ENCODE measurements at regions not wholly inside any gene's neighbourhood (a gene's known extent, or its start where the extent isn't known, plus 50 kb on each side); places are given as distances from the start of the nearest gene placed in this dataset.

GRCh38 chr10:10456856-10457255, 560.8 kb upstream of the CELF2 start:
- no peaks in the 10 kb centered on the region for H3K36me3 ChIP-seq (ENCODE audit: control insufficient read depth, low read length)
- no peaks in the 10 kb centered on the region for H3K9me2 ChIP-seq (replicated peaks; ENCODE audit: control insufficient read depth, low read length)
- H3K4me3 ChIP-seq (ENCODE audit: low read length): no peak overlapping the region
- no peaks in the 10 kb centered on the region for H4K20me1 ChIP-seq (ENCODE audit: control insufficient read depth, insufficient read depth, low read depth, low read length)
- H3K27me3 ChIP-seq (ENCODE audit: control insufficient read depth, low read length): no peaks in the 10 kb centered on the region
- no peaks in the 10 kb centered on the region for H3F3A ChIP-seq (ENCODE audit: control insufficient read depth, insufficient read depth)
- no peak for TF ChIP-seq EZH2phosphoT487 (IDR thresholded peaks at IDR 0.05; ENCODE audit: borderline replicate concordance, low read length)
- TF ChIP-seq CTCF (IDR thresholded peaks at IDR 0.05; ENCODE audit: low read depth, low read length, poor library complexity, severe bottlenecking): no peak
- no peaks in the 10 kb centered on the region for H3K4me1 ChIP-seq (ENCODE audit: control insufficient read depth, low read length)
- no peak overlapping the region for H3K4me2 ChIP-seq (ENCODE audit: low read length)
- H3K9me3 ChIP-seq (ENCODE audit: control insufficient read depth, insufficient read depth, low read length): no peaks in the 10 kb centered on the region
- H3K27ac ChIP-seq (ENCODE audit: low read depth, low read length): no peak overlapping the region
- no peaks in the 10 kb centered on the region for H3K79me2 ChIP-seq (ENCODE audit: control insufficient read depth, low read length)

- TF ChIP-seq EZH2phosphoT487 (IDR thresholded peaks at IDR 0.05; ENCODE audit: borderline replicate concordance, low read length) (no peak), CTCF (IDR thresholded peaks at IDR 0.05; ENCODE audit: low read depth, low read length, poor library complexity, severe bottlenecking) (no peak)
- Histone ChIP-seq H3K4me3 (ENCODE audit: low read length) (no peak overlapping the region), H3K36me3 (ENCODE audit: control insufficient read depth, low read length) (no peaks in the 10 kb centered on the region), H3K4me1 (ENCODE audit: control insufficient read depth, low read length) (no peaks in the 10 kb centered on the region), H4K20me1 (ENCODE audit: control insufficient read depth, insufficient read depth, low read depth, low read length) (no peaks in the 10 kb centered on the region), H3K79me2 (ENCODE audit: control insufficient read depth, low read length) (no peaks in the 10 kb centered on the region), H3K27ac (ENCODE audit: low read depth, low read length) (no peak overlapping the region), H3K27me3 (ENCODE audit: control insufficient read depth, low read length) (no peaks in the 10 kb centered on the region), H3K9me3 (ENCODE audit: control insufficient read depth, insufficient read depth, low read length) (no peaks in the 10 kb centered on the region), H3F3A (ENCODE audit: control insufficient read depth, insufficient read depth) (no peaks in the 10 kb centered on the region), H3K9me2 (replicated peaks; ENCODE audit: control insufficient read depth, low read length) (no peaks in the 10 kb centered on the region), H3K4me2 (ENCODE audit: low read length) (no peak overlapping the region)
Measured at GRCh38 chr10:10460451-10460850, 557.2 kb upstream of the CELF2 start.

- Histone ChIP-seq H3K9me3 (ENCODE audit: control insufficient read depth, insufficient read depth, low read length) (no peaks in the 10 kb centered on the region), H3K4me3 (ENCODE audit: low read length) (no peak overlapping the region), H3K79me2 (ENCODE audit: control insufficient read depth, low read length) (no peaks in the 10 kb centered on the region), H3K4me2 (ENCODE audit: low read length) (no peak overlapping the region), H3K27me3 (ENCODE audit: control insufficient read depth, low read length) (no peaks in the 10 kb centered on the region), H3K4me1 (ENCODE audit: control insufficient read depth, low read length) (no peaks in the 10 kb centered on the region), H3K27ac (ENCODE audit: low read depth, low read length) (no peak overlapping the region), H4K20me1 (ENCODE audit: control insufficient read depth, insufficient read depth, low read depth, low read length) (no peaks in the 10 kb centered on the region), H3K9me2 (replicated peaks; ENCODE audit: control insufficient read depth, low read length) (no peaks in the 10 kb centered on the region), H3K36me3 (ENCODE audit: control insufficient read depth, low read length) (no peaks in the 10 kb centered on the region), H3F3A (ENCODE audit: control insufficient read depth, insufficient read depth) (no peaks in the 10 kb centered on the region)
- no peak for TF ChIP-seq CTCF (IDR thresholded peaks at IDR 0.05; ENCODE audit: low read depth, low read length, poor library complexity, severe bottlenecking)
- TF ChIP-seq EZH2phosphoT487 (IDR thresholded peaks at IDR 0.05; ENCODE audit: borderline replicate concordance, low read length): no peak
Measured at GRCh38 chr10:10462151-10462941, 555.3 kb upstream of the CELF2 start.

Measured in DOHH2 (cell line).